ENCODE measurements at regions not wholly inside any gene's neighbourhood (a gene's known extent, or its start where the extent isn't known, plus 50 kb on each side); places are given as distances from the start of the nearest gene placed in this dataset.

GRCh38 chr4:146998157-146998556 is 52.5 kb upstream of the TTC29 start:
- Histone ChIP-seq H2BK5ac (ENCODE audit: insufficient read length, low read length) (no peak overlapping the region), H3K56ac (ENCODE audit: insufficient read length, low read depth, low read length) (no peak overlapping the region), H3K79me2 (ENCODE audit: insufficient read depth, low read length) (no peaks in the 10 kb centered on the region), H2BK15ac (ENCODE audit: low read depth, low read length) (no peak overlapping the region), H3K9me3 (ENCODE audit: control insufficient read depth, low read depth, low read length) (no peaks in the 10 kb centered on the region), H3K4ac (ENCODE audit: low read depth, low read length) (no peak overlapping the region), H3K4me2 (ENCODE audit: insufficient read depth, insufficient read length, low read length) (no peak overlapping the region), H3K9ac (ENCODE audit: extremely low read depth, insufficient read length, low read length) (no peak overlapping the region), H3K18ac (ENCODE audit: insufficient read length, low read depth, low read length) (no peak overlapping the region), H2BK120ac (ENCODE audit: low read depth, low read length, poor library complexity, severe bottlenecking) (no peak overlapping the region), H2BK12ac (ENCODE audit: insufficient read length, low read depth, low read length) (no peak overlapping the region), H4K91ac (ENCODE audit: insufficient read length, low read depth, low read length) (no peak overlapping the region), H2BK20ac (ENCODE audit: low read depth, low read length, poor library complexity, severe bottlenecking) (no peak overlapping the region), H3K14ac (ENCODE audit: insufficient read depth, low read length) (no peak overlapping the region), H3K4me1 (ENCODE audit: insufficient read depth, low read length) (no peaks in the 10 kb centered on the region; the same call in 1 of the 2 replicates), H3K27ac (ENCODE audit: insufficient read length, low read depth, low read length) (no peak overlapping the region), H4K8ac (replicated peaks; ENCODE audit: insufficient read length, low read depth, low read length) (no peak overlapping the region), H3K23ac (ENCODE audit: insufficient read length, low read depth, low read length) (no peak overlapping the region), H3K23me2 (ENCODE audit: insufficient read length, low read depth, low read length, poor library complexity, severe bottlenecking) (no peaks in the 10 kb centered on the region), H3T11ph (ENCODE audit: low read length) (no peak overlapping the region), H3K27me3 (ENCODE audit: insufficient read depth, low read length) (no peaks in the 10 kb centered on the region), H2AFZ (ENCODE audit: low read length) (no peak overlapping the region), H3K79me1 (ENCODE audit: insufficient read depth, low read depth, low read length, poor library complexity, severe bottlenecking) (no peaks in the 10 kb centered on the region), H2AK5ac (ENCODE audit: insufficient read length, low read length) (no peak overlapping the region), H4K20me1 (ENCODE audit: control insufficient read depth, insufficient read depth, insufficient read length) (no peaks in the 10 kb centered on the region), H4K5ac (ENCODE audit: insufficient read length, low read depth, low read length) (no peak overlapping the region)
- TF ChIP-seq CTCF (conservative IDR thresholded peaks at IDR 0.05): no peak
- WGBS (ENCODE audit: extremely low coverage, insufficient read length, low lambda C conversion rate): no CpG with 5 or more reads among the region's 2 CpGs
- no peak for DNase-seq
- H3K36me3 Mint-ChIP-seq (ENCODE audit: insufficient read depth in 1 of 3, low read depth in 3 of 3): no peaks in the 10 kb centered on the region
- peaks cover 0 to 7% of the 10 kb centered on the region in 2 experiments; a peak in 2 of 5 replicates for H3K9me3 Mint-ChIP-seq
- no peaks in the 10 kb centered on the region for H3K27me3 Mint-ChIP-seq (ENCODE audit: low read depth)
- no peak overlapping the region for H3K4me3 Mint-ChIP-seq
- H3K27ac Mint-ChIP-seq: no peak overlapping the region
- peaks cover 12 to 22% of the 10 kb centered on the region in 2 experiments for H3K4me1 Mint-ChIP-seq

Data from H9 (cell line).